Cerebellar cortex (tissue), 1 donor: ENCODE measurements at regions not wholly inside any gene's neighbourhood (a gene's known extent, or its start where the extent isn't known, plus 50 kb on each side); places are given as distances from the start of the nearest gene placed in this dataset.

Source experiments
- DNase-seq: peaks from one replicate; pipeline ENCODE4 v3.0.0-alpha.2; 2015; ENCODE audit warnings: low spot score

- DNase-seq = no peak
Observed at GRCh38 chr3:67875858-67876257, 221.4 kb upstream of the SUCLG2 start.

GRCh38 chr3:67875338-67875737 is 220.9 kb upstream of the SUCLG2 start:
- no peak for DNase-seq

- no peak for DNase-seq
Observed at GRCh38 chr3:67870477-67870876, 216.1 kb upstream of the SUCLG2 start.

GRCh38 chr3:67866571-67866970 is 212.2 kb upstream of the SUCLG2 start:
- DNase-seq = no peak

DNA sequence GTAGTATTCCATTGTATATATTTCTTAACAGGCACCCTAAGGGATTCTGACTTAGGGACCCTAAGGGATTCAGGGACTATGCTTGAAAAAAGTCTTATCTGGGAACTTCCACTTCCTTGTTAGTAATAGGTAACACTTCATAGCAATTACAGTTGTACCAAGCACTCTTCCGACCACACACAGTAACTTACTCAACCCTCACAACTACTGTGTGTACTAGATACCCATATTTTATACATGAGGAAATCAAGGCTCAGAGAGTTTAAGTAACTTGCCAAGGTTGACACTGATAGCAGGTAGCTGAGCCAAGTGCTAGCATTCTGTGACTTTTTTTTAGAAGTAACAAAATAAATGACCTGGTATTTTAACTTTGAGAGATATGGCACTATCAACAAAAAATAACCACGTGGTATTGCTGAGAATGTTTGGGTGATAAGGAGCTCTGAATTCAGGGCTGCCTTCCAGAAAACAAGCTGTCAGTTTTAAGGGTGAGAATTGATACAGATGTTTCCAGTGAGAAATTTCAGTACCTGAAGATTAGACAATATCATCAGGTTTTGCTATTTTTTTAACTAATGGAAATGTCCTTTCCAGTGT is 210.3 kb upstream of the SUCLG2 start:
- no peak for DNase-seq

DNA sequence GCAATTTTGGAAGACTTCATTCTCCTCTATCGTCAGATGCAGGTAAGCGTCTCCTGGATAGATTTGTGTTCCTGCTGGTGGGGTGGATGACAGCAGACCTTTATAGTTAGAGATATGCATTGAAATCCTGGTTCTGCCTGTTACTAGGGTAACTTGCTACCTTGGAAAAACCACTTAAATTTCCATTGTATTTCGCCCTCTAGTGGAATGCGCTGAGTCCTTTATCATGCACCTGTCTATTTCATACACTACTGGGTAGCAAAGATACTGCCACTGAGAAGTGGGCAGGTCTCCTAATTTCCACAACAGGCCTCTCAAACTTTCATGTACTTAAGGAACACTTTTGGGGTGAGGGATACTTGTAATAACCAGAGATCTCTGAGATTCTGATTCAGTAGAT is 209.5 kb upstream of the SUCLG2 start:
- DNase-seq = peak; percentile 7

GRCh38 chr3:67860429-67860828 is 206.0 kb upstream of the SUCLG2 start:
- DNase-seq = no peak

DNA sequence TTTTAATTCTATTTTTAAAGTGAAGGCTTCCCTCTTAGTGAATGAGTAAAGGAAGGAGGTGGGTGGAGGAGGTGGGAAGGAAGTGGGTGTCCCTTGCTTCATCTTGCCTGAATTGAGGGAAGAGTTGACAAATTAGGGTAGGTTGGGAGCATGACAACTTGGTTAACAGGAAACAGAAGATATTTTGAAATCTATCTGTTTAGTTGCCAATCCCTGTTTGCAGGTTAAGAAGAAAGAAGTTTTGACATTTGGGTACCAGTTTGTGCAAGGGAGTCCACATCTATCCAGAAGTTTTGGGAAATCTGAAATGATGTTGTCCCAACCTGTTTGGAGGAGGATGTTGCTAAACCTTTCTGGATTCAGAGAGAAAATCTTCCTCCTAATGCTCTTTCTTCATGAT is 204.1 kb upstream of the SUCLG2 start:
- no peak for DNase-seq

DNA sequence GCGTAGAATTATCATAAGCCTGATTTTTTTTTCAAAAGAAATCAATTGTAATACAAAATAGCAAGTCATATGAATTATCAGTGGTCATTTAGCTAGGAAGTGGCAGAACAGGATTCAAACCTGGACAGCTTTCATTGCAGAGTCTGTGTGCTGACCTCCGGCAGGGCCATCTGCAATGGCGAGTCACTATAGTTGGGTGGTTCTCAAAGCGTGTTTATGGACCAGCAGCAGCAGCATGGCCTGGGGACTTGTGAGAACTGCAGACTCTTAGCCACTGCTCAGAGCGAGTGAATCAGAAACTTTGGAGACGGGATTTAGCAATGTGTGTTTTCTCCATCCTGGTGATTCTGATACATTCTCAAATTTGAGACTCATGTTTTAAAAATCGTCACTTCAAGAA is 202.3 kb upstream of the SUCLG2 start:
- DNase-seq = no peak

DNA sequence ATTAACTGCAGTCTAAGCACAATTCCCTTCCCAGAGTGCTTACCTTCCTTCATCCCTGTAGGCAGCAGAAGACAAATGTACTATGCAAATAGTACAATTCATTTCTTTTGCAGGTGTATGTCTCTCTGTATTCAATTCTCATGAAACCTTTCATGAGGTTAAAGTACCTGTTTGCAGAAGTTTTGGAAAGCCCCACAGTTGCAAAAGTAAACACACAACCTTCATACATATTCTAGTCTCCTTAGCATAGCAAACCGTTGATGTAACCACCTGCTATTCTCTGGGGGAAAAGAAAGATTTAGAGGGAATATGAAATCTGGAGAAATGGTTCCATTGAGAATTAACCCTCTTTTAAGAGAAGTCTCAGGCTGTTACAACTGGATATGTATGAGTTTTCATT is 200.3 kb upstream of the SUCLG2 start:
- no peak for DNase-seq

DNA sequence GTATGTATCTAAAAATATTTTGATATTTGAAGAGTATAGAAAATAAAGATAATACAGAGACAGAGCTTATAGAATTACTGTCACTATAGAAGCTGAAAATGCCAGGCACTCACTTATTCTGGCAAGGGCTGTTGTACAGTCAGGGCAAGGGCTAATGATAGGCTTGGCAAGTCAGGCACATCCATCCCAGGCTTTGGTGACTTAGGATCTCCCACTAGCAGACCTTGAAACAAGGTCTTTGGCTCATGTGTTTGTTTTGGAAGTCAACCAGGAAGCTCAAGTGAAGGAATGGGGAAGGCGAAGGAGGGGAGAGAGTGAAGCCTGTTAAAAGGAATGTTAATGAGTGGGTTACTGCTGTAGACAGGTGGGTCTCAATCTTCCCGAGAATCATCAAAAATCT is 199.1 kb upstream of the SUCLG2 start:
- no peak for DNase-seq

GRCh38 chr3:67848299-67848698 is 193.9 kb upstream of the SUCLG2 start:
- DNase-seq = no peak

DNA sequence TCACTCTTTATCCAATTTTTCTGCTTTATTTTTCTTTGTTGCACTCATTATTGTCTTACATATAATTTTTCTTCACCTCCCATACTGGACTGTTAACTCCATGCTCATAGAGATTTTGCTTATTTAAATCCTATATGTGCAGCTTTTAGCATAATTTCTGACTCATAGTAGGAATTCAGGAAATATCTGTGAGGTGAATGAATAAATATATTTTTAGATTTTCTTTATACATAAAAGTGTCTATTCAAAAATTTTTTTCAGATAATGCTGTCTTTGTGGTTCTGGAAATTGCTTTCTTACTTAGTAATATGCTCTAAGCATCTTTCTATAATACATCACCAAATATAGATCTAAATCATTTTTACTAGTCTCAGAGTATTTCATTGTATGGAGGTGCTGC is 191.8 kb upstream of the SUCLG2 start:
- no peak for DNase-seq

DNA sequence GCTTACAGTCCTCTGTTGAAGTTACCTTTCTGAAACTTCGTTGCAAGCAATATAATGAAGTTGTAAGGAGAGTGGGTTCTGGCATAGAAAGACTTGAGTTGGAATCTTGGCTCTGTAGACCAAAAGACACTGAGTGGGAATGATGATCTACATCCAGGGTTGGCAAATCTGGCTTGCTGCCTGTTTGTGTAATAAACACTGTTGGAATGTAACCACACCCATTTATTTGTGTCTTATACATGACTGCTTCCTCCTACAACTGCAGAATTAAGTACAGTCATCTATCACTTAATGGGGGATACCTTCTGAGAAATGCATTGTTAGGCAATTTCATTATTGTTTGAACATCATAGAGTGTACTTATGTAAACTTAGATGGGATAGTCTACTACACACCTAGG is 178.4 kb upstream of the SUCLG2 start:
- DNase-seq = no peak

DNA sequence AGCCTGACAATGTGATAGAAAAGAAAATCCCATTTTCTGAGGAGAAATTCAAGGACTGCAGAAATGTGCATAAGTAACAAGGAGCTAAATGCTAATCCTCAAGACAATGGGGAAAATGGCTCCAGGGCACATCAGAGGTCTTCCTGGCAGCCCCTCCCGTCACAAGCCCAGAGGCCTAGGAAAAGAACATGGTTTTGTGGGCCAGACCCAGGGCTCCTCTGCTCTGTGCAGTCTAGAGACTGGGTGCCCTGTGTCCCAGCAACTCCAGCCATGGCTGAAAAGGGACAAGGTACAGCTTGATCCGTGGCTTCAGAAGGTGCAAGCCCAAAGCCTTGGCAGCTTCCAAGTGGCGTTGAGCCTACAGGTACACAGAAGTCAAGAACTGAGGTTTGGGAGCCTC is 176.8 kb upstream of the SUCLG2 start:
- DNase-seq = no peak

- DNase-seq = no peak
Observed at GRCh38 chr3:67828486-67829010, 174.1 kb upstream of the SUCLG2 start.

- DNase-seq = no peak
Observed at GRCh38 chr3:67821135-67821534, 166.7 kb upstream of the SUCLG2 start.

DNA sequence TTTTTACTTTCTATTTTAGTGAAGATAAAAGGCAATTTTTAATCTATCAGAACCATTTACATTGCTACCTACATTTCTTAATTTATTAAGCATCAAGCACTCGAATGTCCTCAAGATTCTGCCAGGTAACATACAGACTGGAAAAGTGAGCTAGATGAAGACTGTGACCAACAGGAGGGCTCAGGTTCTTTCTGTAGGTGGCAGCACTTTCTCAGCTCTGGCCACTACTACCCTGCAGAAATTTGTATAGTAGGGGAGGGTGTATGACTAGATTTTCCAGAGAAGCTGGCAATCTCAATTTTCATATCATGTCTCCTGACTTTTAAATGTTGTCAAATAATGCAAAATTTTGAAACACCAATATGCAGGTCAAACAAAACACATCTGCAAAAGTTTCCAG is 165.0 kb upstream of the SUCLG2 start:
- peak; percentile 6 for DNase-seq

- DNase-seq = no peak
Observed at GRCh38 chr3:67809370-67809935, 155.0 kb upstream of the SUCLG2 start.

DNA sequence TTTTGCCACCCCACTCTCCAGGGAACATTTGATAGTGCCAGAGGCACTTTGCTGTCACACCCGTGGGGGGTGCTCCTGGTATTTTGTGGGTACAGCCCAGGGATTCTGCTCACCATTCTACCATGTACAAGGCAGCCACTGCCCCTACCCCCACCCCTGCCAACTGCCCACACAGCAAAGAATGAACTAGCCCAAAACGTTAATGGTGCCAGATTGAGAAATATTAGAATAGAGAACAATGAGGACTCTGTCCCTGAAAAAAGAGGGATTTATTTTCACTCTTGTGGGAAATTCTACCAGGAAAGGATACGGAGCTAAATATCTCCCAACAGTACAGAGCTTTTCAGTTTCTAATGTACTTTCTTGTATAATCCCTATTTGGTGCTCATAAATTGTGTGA is 154.5 kb upstream of the SUCLG2 start:
- no peak for DNase-seq

- no peak for DNase-seq
Observed at GRCh38 chr3:67804578-67804977, 150.2 kb upstream of the SUCLG2 start.

DNA sequence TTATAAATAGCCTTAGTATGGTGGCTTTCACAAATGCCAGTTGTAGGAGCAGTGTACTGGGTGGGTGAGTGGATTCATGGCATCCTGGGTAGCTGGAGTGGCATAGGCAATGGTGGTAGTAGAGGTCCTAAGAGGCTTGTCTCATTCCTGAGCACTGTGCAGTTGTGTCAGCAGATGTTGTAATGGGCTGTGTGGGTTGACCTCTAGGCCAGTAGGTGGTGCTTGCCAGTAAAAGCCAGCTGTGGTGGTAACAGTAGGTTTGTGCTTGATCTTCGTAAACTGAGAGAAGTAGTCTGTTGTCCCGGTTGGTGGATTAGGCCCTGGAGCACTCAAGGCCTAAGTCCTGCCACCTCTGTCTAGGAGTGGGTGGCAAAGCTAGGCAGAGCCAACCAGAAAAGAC is 149.7 kb upstream of the SUCLG2 start:
- DNase-seq = no peak

DNA sequence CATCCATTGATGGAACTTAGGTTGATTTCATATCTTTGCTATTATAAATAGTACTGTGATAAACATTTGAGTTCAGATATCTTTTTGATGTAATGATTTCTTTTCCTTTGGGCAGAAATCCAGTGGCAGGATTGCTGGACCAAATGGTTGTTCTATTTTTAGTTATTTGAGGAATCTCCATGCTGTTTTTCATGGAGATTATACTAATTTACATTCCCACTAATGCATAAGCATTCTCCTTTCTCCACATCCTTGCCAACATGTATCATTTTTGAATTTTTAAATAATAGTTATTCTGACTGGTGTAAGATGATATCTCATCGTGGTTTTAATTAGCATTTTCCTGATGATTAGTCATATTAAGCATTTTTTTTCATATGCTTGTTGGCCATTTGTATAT is 144.0 kb upstream of the SUCLG2 start:
- DNase-seq = no peak

GRCh38 chr3:67791620-67792019 is 137.2 kb upstream of the SUCLG2 start:
- DNase-seq = no peak
